Hematopoietic multipotent progenitor cell treated with erythropoietin and hydrocortisone succinate and interleukin-3 and kit ligand, for 8 days (in vitro differentiated cells): ENCODE measurements at regions not wholly inside any gene's neighbourhood (a gene's known extent, or its start where the extent isn't known, plus 50 kb on each side); places are given as distances from the start of the nearest gene placed in this dataset.
"Not testable (repeated sequence)": the region's sequence is repeated elsewhere in the genome, so short reads cannot be mapped to it uniquely, and the experiment has no call there.

ENCODE experiments used
- DNase-seq: peaks from one replicate; pipeline ENCODE4 v3.0.0-alpha.2; 2015

DNA sequence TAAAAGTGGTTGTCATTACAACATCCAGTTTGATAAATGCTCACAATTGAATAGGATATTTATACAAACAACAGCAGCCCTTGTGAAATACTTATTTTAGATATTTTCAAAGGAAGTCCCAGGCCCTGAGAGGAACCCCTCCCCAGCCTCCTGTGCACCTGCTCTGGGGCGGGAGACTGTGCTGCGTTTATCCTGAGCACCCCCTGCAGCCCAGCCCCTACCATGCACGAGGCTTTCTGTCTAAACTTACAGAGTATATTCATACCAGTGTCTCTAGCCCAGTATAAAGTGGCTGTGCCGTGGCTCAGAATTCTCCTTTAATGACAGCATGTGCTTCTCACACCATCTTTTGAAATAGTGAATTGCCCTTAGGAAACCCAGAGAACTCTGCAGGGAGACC, 1084.3 kb downstream of the TMEM121 start:
- DNase-seq = no peak

DNA sequence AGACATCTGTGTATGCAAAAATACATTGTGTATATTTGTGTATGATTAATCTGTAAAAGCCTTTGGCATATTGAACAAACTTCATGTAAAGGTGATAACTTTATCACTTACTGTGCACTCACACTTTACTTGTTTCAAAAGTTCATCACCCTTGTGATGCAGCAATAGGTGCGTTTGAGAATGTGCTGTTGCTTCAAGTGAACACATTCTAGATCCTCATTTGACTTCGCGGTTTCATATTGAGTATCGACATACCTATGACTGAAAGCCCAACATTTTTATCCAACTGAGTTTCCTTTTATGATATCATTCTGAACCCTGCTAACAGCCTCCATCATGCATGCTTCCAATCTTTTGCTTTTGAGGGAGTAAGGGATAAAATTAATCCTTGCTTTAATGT, 1086.9 kb downstream of the TMEM121 start:
- no peak for DNase-seq

- peak; percentile 66 for DNase-seq
These were observed 1092.1 kb downstream of the TMEM121 start for GRCh38 chr14:106618471-106618951.

GRCh38 chr14:106619606-106620005, 1093.2 kb downstream of the TMEM121 start:
- DNase-seq = peak; percentile 19

GRCh38 chr14:106620368-106620767, 1094.0 kb downstream of the TMEM121 start:
- DNase-seq = no peak

GRCh38 chr14:106622200-106622745, 1095.9 kb downstream of the TMEM121 start:
- no peak for DNase-seq

GRCh38 chr14:106625186-106625585, 1098.8 kb downstream of the TMEM121 start:
- no peak for DNase-seq

DNA sequence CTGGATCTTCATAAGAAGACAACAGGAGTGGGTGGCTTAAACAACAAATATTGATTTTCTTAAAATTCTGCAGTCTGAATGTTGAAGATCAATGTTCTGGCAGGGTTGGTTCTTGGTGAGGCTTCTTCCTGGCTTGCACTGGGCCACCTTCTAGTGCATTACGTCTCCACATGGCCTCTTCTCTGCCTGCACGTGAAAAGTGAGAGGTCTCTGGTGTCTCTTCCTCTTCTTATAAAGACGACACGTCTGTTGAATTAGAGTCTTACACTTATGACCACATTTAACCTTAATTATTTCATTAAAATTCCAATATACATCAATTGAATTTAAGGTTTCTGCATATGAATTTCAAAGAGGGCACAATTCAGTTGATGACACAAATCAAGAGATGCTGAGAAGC, 1100.1 kb downstream of the TMEM121 start:
- not testable (repeated sequence) for DNase-seq

- DNase-seq = peak; percentile 51
These were observed 1100.7 kb downstream of the TMEM121 start for GRCh38 chr14:106626942-106627588.

GRCh38 chr14:106631879-106632278, 1105.5 kb downstream of the TMEM121 start:
- DNase-seq = no peak

- peak; percentile 68 for DNase-seq
These were observed 1107.3 kb downstream of the TMEM121 start for GRCh38 chr14:106633721-106634120.

DNA sequence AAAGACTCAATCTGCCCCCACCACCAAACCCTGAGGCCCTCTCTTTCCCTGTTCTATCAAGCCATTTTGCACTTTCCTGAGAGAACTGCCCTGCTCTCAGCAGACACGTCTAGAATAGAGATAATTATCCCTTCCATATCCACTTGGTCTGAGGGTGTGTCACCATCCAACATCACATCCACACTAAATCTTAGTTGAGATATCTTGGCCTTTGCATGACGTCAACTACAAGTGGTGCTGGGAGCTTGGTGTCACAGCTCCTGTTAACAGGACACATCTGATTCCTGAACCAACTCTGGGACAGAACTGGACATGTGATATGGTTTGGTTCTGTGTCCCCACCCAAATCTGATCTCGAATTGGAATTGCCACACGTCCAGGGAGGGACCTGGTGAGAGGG, 1109.2 kb downstream of the TMEM121 start:
- no peak for DNase-seq

DNA sequence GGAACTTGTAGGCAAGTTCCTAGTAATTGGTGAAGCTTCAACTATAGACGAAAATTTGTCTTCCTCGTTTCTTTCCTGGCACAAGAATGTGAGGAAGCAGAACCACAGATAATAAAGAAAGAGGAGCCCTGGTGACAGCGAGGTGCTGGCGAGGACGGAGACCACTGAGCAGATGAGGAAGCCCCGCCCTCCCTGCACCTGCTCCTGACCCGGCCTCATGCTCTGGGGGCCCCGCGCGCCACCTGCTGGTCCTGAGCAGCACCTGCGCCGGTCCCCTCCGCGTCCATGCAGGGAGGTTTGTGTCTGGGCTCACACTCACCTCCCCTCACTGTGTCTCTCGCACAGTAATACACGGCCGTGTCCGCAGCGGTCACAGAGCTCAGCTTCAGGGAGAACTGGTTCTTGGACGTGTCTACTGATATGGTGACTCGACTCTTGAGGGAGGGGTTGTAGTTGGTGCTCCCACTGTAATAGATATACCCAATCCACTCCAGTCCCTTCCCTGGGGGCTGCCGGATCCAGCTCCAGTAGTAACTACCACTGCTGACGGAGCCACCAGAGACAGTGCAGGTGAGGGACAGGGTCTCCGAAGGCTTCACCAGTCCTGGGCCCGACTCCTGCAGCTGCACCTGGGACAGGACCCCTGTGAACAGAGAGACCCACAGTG, 1112.5 kb downstream of the TMEM121 start:
- peak; percentile 25 for DNase-seq

DNA sequence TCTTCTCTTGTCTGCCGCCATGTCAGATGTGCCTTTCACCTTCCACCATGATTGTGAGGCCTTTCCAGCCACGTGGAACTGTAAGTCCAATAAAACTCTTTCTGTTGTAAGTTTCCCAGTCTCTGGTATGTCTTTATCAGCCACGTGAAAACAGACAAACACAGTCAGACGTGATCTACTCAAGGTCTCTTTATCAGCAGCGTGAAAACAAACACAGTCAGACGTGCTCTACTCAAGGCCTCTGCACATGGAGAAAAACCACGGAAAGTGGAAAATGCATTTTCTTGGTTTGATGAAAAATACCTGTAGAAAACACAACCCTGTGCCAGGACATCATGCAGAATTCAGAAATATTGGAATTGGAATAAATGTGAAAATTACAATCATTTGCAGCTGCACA, 1115.7 kb downstream of the TMEM121 start:
- DNase-seq = no peak

DNA sequence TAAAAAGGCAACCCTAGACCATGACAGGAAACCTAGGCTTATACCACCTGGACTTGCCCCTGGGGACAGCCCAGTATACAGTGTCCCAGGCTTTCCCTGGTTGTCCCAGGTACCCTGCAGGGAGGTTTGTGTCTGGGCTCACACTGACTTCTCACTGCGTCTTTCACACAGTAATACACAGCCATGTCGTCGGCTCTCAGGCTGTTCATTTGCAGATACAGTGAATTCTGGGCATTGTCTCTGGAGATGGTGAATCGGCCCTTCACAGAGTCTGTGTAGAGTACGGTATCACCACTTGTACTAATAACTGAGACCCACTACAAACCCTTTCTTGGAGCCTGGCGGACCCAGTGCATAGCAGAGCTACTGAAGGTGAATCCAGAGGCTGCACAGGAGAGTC, 1116.6 kb downstream of the TMEM121 start:
- DNase-seq = not testable (repeated sequence)

DNA sequence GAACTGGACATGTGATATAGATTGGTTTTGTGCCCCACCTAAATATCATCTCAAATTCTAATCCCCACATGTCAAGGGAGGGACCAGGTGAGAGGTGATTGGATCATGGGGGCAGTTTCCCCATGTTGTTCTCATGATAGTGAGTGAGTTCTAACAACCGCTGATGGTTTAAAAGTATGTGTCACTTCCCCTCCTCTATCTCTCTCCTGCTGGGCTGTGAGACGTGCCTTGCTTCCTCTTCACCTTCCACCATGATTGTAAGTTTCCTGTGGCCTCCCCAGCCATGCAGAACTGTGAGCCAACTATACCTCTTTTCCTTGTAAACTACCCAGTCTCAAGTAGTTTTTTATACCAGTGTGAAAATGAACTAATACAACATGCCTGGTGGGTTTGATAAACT, 1122.5 kb downstream of the TMEM121 start:
- DNase-seq = not testable (repeated sequence)

- DNase-seq = no peak
These were observed 1124.6 kb downstream of the TMEM121 start for GRCh38 chr14:106651016-106651415.

GRCh38 chr14:106652494-106652893, 1126.1 kb downstream of the TMEM121 start:
- no peak for DNase-seq

DNA sequence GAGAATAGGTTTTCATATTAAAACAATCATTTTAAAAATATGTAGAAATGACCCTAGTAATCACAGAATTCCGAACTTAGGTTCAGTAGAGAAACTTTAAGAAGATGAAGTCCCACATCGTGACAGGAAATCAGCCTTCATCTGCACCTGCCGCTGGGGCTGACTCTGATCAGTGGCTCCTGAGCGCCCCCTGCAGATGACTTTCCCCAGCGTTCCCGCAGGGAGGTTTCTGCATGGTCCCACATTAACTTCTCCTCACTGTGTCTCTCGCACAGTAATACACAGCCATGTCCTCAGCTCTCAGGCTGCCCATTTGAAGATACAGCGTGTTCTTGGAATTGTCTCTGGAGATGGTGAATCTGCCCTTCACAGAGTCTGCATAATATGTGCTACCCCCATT, 1131.1 kb downstream of the TMEM121 start:
- DNase-seq = no peak

DNA sequence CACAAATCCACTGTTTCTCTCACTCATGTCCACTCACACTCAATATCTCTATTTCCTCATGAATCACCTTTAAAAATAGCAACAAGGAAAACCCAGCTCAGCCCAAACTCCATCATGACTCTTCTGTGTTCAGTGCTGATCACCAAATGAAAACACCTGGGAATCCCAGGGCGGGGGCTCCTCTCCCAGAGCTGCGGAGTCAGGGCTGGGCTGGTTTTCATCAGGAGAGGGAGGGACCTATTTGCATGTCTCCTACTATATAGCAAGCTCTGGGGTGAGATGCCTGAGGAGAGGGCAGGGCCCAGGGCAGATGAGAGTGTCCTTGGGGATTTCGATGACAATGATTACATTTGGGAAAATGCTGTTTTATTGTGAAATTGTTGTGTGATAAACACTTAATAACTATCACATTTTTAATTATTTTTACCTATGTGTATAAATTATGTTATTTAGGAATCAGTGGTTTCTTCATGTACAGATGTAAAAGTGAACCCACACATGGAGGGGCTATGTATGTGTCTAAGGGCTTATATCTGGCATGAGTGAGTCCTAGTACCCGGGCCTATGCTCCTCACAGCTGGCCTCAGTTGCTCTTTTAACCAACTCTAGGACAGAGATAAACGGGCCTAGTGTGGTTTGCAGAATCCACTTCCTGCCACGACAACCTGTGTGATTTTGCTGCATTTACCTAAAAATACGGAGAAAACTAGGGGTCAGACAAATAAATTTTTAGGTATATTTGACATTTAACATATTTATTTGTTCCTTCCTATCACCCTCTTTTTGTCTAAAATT, 1131.9 kb downstream of the TMEM121 start:
- DNase-seq = not testable (repeated sequence)

DNA sequence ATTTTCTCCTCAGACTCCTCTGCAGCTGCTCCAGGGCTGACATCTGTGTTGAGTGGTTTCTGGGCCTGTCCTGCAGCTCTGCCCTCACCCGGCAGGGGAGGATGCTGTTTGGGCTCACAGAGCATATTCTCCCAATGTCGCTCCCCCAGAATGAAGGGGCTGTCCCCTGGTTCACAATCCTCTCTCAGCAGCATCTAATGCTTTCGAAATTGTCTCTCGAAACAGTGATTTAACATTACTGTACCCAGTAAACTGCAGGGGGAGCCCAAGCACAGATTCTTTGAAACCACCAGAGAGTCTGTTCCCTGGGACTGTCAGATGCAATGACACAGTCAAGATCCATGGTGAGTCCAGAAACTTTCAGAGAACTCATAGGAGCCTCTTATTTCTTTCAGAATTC, 1135.2 kb downstream of the TMEM121 start:
- peak; percentile 42 for DNase-seq

DNA sequence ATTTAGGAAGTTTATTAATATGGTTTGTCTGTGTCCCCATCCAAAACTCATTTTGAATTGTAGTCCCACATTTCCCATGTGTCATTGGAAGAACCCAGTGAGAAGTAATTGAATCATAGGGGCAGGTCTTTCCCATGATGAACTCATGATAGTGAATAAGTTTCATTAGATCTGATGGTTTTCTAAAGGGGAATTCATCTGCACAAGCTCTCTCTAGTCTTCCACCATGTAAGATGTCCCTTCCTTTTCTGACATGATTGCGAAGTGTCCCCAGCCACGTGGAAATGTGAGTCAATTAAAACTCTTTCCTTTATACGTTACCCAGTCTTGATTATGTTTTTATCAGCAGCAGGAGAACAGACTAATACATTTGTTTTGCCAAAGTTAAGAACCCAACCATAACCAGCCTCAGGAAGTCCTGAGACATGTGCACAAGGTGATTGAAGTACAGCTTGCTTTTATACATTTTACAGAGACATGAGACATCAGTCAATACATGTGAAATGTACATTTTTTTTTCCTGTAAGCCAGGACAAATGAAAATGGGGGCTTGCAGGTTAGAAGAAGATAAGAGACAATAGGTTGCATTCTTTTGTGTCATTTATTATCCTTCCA, 1136.7 kb downstream of the TMEM121 start:
- DNase-seq = no peak

GRCh38 chr14:106663805-106664410, 1137.5 kb downstream of the TMEM121 start:
- DNase-seq = peak; percentile 24
